GM23248 (cell line): ENCODE measurements at regions not wholly inside any gene's neighbourhood (a gene's known extent, or its start where the extent isn't known, plus 50 kb on each side); places are given as distances from the start of the nearest gene placed in this dataset.

Experiments used
- EZH2 ChIP-seq: fragments of 200-600 bp; sonication (generic); IDR thresholded peaks from 2 replicates; pipeline ENCODE4 v1.6.1; 2018; ENCODE audit warnings: antibody characterized with exemption, mild to moderate bottlenecking; ENCODE audit not compliant: insufficient read depth, poor library complexity, severe bottlenecking
- EZH2phosphoT487 ChIP-seq: fragments of 200-600 bp; sonication (generic); IDR thresholded peaks from 2 replicates; pipeline ENCODE4 v1.6.1; 2018; ENCODE audit warnings: antibody characterized with exemption, moderate library complexity, mild to moderate bottlenecking, low read depth; ENCODE audit not compliant: insufficient read depth

DNA sequence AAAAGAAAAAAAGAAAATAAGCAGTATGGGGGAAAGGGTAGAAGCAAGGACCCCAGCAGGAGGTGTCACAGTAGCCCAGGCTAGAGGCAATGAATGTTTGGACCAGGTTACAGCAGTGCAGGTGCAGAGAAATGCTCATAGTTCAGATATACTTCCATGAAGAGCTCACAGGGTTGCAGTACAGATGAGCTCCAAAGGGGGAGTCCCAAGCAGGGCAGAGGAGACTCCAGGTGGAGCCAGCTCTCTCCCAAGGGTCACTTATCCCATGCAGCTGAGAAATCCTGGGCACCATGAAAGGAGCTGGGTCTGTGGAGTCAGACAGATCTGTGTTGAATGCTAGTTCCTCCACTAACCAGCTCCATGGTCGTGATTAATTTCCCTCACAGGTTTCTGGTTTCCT is 174.9 kb downstream of the C7orf25 start:
- TF ChIP-seq EZH2 = no peak
- TF ChIP-seq EZH2phosphoT487 = no peak
